Body of pancreas (tissue), 4 donors: ENCODE measurements at regions not wholly inside any gene's neighbourhood (a gene's known extent, or its start where the extent isn't known, plus 50 kb on each side); places are given as distances from the start of the nearest gene placed in this dataset.

Source experiments
- ATAC-seq: fragments of 150-250 bp; one replicate; pipeline ENCODE4 v1.9.1; 2016
- DNase-seq, 4 donors: peaks; one replicate each; pipeline ENCODE4 v3.0.0-alpha.2; 2019
- H3K27ac ChIP-seq, 4 donors: fragments of 200-600 bp; sonication (generic); 1 replicate in 3 of 4; 2 replicates in 1 of 4; pipeline versions ENCODE4 v1.5.1 to v1.6.1; 2016 to 2019; ENCODE audit warnings: mild to moderate bottlenecking in 1 of 4, mixed read lengths in 1 of 4, moderate library complexity in 1 of 4
- H3K27me3 ChIP-seq, 2 donors: fragments of 200-600 bp; sonication (generic); one replicate each; pipeline ENCODE4 v1.6.0; 2016; ENCODE audit warnings: mild to moderate bottlenecking in 1 of 2
- H3K36me3 ChIP-seq, 2 donors: fragments of 200-600 bp; sonication (generic); replicated peaks in 1 of 2; 2 replicates each; pipeline ENCODE4 v1.5.1; 2016; ENCODE audit warnings: low read depth in 2 of 2; ENCODE audit not compliant: insufficient read depth in 1 of 2
- H3K4me1 ChIP-seq: fragments of 200-600 bp; sonication (generic); one replicate; pipeline ENCODE4 v1.6.0; 2016
- H3K4me3 ChIP-seq, 2 donors: fragments of 200-600 bp; sonication (generic); 1 replicate in 1 of 2; 2 replicates in 1 of 2; pipeline ENCODE4 v1.5.1; 2016 to 2019
- H3K9me3 ChIP-seq, 3 donors: fragments of 200-600 bp; sonication (generic); 1 replicate in 2 of 3; 2 replicates in 1 of 3; pipeline ENCODE4 v1.5.1; 2016
- POLR2A ChIP-seq, 3 donors: fragments of 450-650 bp; IDR thresholded peaks; one replicate each; pipeline ENCODE4 v1.6.1; 2016; ENCODE audit warnings: antibody characterized with exemption in 3 of 3, mild to moderate bottlenecking in 2 of 3
- WGBS, 2 donors: methylation state at CpG; one replicate each; pipeline ENCODE4 v1.1.5; 2017; 5-methylcytosine and 5-hydroxymethylcytosine counted together
- intact Hi-C: fragments of 100-400 bp; cut with DNase I; formaldehyde crosslinking; loops from one replicate; pipeline ENCODE4 v1.15.1; 2023
- TF ChIP-seq, protein P1 (sequence below), 7 experiments: fragments of 450-650 bp in 4 of 7; fragments of 200-600 bp in 3 of 7; sonication (generic) in 3 of 7; IDR thresholded peaks; one replicate each; pipeline ENCODE4 v1.5.1; 2016 to 2019; ENCODE audit warnings: antibody characterized with exemption in 7 of 7

DNA sequence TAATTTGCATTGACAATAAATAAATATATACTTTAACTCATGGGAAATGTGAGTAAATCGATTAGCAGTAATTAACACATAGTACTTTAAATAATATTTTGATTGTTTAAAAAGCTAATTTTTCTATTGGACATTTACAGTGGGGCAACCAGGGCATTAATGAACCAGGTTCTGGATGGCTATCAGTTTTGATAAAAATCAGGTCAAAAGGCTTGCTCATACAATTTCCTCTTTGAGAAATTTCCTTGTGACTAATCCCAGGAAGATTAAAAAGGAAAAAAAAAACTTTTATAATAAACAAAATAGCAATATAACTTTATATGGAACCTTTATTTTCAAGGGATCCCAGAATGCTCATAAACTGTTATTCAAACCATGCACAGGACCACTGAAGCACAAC is 497.2 kb upstream of the ZEB2 start:
- no peaks in the 10 kb centered on the region for H3K9me3 ChIP-seq
- DNase-seq (no peak), ATAC-seq (no peak)
- no peaks in the 10 kb centered on the region for H3K27me3 ChIP-seq
- H3K27ac ChIP-seq = no peak overlapping the region
- no peak for TF ChIP-seq POLR2A (IDR thresholded peaks at IDR 0.05)
- TF ChIP-seq, protein P1, sequence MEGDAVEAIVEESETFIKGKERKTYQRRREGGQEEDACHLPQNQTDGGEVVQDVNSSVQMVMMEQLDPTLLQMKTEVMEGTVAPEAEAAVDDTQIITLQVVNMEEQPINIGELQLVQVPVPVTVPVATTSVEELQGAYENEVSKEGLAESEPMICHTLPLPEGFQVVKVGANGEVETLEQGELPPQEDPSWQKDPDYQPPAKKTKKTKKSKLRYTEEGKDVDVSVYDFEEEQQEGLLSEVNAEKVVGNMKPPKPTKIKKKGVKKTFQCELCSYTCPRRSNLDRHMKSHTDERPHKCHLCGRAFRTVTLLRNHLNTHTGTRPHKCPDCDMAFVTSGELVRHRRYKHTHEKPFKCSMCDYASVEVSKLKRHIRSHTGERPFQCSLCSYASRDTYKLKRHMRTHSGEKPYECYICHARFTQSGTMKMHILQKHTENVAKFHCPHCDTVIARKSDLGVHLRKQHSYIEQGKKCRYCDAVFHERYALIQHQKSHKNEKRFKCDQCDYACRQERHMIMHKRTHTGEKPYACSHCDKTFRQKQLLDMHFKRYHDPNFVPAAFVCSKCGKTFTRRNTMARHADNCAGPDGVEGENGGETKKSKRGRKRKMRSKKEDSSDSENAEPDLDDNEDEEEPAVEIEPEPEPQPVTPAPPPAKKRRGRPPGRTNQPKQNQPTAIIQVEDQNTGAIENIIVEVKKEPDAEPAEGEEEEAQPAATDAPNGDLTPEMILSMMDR (IDR thresholded peaks at IDR 0.05) = no peak
- 82 to 91% methylated on average over 1 of the region's 1 CpG for WGBS, 2 donors
- H3K4me1 ChIP-seq = no peaks in the 10 kb centered on the region
- intact Hi-C loops = no loop called here
- H3K4me3 ChIP-seq = no peak overlapping the region
- no peaks in the 10 kb centered on the region for H3K36me3 ChIP-seq

DNA sequence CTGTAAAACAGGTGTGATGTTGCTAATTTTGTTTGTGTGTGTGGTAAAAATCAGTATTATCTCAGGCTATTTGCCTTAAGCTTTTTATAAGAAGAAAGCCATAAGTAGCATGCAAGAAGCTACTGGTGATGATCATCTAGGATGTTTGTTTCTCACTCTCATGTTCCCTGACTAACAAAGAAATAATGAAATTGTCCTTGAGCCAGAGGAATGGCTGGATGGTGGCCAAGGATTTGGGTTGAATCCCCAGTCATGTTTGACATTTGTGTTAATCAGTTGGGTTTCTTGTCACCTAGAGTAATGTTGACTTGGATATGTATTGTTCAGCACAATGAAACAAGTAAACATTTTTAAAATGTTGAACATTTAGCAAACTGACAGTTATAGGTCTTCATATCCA is 496.8 kb upstream of the ZEB2 start:
- Histone ChIP-seq H3K27me3 (no peaks in the 10 kb centered on the region), H3K27ac (no peak overlapping the region), H3K4me3 (no peak overlapping the region), H3K9me3 (no peaks in the 10 kb centered on the region), H3K4me1 (no peaks in the 10 kb centered on the region), H3K36me3 (no peaks in the 10 kb centered on the region)
- ATAC-seq (no peak), DNase-seq (no peak)
- intact Hi-C loops = no loop called here
- no peak for TF ChIP-seq POLR2A (IDR thresholded peaks at IDR 0.05)
- TF ChIP-seq, protein P1 (IDR thresholded peaks at IDR 0.05) = no peak

DNA sequence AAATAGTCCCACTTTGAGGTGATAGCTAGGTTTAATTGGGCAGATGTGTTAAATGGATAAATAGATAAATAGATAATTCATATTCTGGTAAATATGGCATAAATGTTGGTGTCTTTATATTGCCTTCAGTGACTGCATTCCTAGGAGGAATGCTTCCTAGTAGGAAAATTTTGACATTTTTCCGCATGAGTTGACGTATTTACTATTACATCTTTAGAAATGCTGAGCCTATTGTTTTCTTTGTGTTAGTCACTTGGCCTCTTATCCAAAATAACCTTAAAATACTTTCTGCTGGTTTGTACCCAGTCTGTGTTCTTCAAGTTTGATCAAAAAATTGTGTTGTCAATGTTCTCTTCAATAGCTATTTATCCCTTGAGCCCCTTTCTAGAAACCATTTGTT is 495.6 kb upstream of the ZEB2 start:
- no peak overlapping the region for H3K4me3 ChIP-seq
- 93 to 97% methylated on average over 2 of the region's 2 CpGs for WGBS, 2 donors
- no peaks in the 10 kb centered on the region for H3K36me3 ChIP-seq
- no peaks in the 10 kb centered on the region for H3K4me1 ChIP-seq
- no peak for DNase-seq
- H3K9me3 ChIP-seq = no peaks in the 10 kb centered on the region
- no peak for ATAC-seq
- TF ChIP-seq, protein P1 (IDR thresholded peaks at IDR 0.05) = no peak
- TF ChIP-seq POLR2A (IDR thresholded peaks at IDR 0.05) = no peak
- intact Hi-C loops = no loop called here
- no peak overlapping the region for H3K27ac ChIP-seq
- no peaks in the 10 kb centered on the region for H3K27me3 ChIP-seq

DNA sequence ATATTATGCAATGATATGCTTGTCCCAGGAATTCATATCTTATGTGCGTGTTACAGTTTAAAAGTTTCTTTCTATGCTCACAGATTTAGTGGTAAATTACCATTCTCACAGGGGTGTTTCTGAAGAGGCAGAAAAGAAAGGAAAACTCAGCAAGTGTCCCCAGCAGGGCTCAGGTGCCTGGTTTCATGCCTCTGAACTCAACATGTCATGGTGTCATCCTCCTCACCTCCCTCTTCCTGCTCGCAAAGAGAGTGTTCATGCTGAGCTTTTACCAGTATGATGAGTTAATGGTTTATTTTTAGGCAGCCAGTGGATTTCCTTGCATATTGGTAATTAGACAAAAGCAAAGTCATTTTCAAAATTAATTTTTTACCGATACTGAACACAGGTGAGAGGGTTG is 492.9 kb upstream of the ZEB2 start:
- H3K36me3 ChIP-seq = no peaks in the 10 kb centered on the region
- H3K4me1 ChIP-seq = no peaks in the 10 kb centered on the region
- no peak overlapping the region for H3K4me3 ChIP-seq
- H3K9me3 ChIP-seq = no peaks in the 10 kb centered on the region
- 81 to 84% methylated on average over 3 of the region's 3 CpGs for WGBS, 2 donors
- TF ChIP-seq, protein P1 (IDR thresholded peaks at IDR 0.05) = no peak
- no peak for TF ChIP-seq POLR2A (IDR thresholded peaks at IDR 0.05)
- ATAC-seq = no peak
- H3K27me3 ChIP-seq = no peaks in the 10 kb centered on the region
- no peak overlapping the region for H3K27ac ChIP-seq
- no peak for DNase-seq
- intact Hi-C loops = no loop called here

DNA sequence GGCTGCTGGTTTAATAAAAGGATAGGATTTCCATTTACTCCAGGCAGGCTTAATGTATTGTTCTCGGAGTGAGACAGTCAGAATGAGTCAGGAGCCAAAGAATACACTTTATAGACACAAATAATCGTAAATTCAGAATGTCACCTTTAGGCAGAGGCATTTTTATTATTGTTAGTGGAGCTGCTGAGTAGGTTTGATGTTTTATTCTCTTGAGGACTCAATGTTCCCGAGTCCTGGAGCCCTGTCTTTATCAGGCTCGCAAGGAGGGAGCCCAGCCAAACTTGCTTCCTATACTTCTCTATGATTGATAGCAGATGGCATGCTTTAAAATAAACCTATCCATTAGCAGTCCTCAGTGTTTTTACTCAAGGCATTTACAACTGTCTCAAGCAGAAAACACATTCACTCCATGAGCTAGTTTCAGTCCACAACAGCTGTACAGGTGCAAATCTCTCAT is 492.3 kb upstream of the ZEB2 start:
- Histone ChIP-seq H3K27me3 (no peaks in the 10 kb centered on the region), H3K4me1 (no peaks in the 10 kb centered on the region), H3K9me3 (no peaks in the 10 kb centered on the region), H3K4me3 (no peak overlapping the region), H3K36me3 (no peaks in the 10 kb centered on the region), H3K27ac (no peak overlapping the region)
- TF ChIP-seq, protein P1 (IDR thresholded peaks at IDR 0.05) = no peak
- no peak for TF ChIP-seq POLR2A (IDR thresholded peaks at IDR 0.05)
- intact Hi-C loops = no loop called here
- no peak for ATAC-seq
- DNase-seq = no peak
- WGBS, 2 donors = 47 to 61% methylated on average over 4 of the region's 4 CpGs
